Chondrocyte (in vitro differentiated cells): ENCODE measurements at regions not wholly inside any gene's neighbourhood (a gene's known extent, or its start where the extent isn't known, plus 50 kb on each side); places are given as distances from the start of the nearest gene placed in this dataset.

Experiments used
- DNase-seq: peaks from one replicate; pipeline ENCODE4 v3.0.0; 2021; ENCODE audit warnings: mixed read lengths, low spot score
- H3K27ac Mint-ChIP-seq: one replicate; pipeline ENCODE4 v1.8.0; 2021; ENCODE audit warnings: mild to moderate bottlenecking, moderate library complexity, mixed read lengths; ENCODE audit not compliant: unreplicated experiment
- H3K27me3 Mint-ChIP-seq: 2 replicates; pipeline ENCODE4 v1.8.0; 2021; ENCODE audit warnings: low read depth, mixed read lengths
- H3K36me3 Mint-ChIP-seq: 2 replicates; pipeline ENCODE4 v1.8.0; 2021; ENCODE audit warnings: low read depth, mixed read lengths
- H3K4me1 Mint-ChIP-seq: 2 replicates; pipeline ENCODE4 v1.8.0; 2021; ENCODE audit warnings: low read depth, mild to moderate bottlenecking, mixed read lengths
- H3K4me3 Mint-ChIP-seq: one replicate; pipeline ENCODE4 v1.8.0; 2021; ENCODE audit warnings: mild to moderate bottlenecking, moderate library complexity, mixed read lengths; ENCODE audit not compliant: unreplicated experiment
- H3K9me3 Mint-ChIP-seq: 2 replicates; pipeline ENCODE4 v1.8.0; 2021; ENCODE audit warnings: low read depth, mixed read lengths
- TF ChIP-seq, protein P1 (sequence below): fragments of 200-600 bp; sonication (generic); IDR thresholded peaks from 2 replicates; pipeline ENCODE4 v1.5.0; 2021; ENCODE audit warnings: antibody characterized with exemption, mild to moderate bottlenecking, moderate library complexity

DNA sequence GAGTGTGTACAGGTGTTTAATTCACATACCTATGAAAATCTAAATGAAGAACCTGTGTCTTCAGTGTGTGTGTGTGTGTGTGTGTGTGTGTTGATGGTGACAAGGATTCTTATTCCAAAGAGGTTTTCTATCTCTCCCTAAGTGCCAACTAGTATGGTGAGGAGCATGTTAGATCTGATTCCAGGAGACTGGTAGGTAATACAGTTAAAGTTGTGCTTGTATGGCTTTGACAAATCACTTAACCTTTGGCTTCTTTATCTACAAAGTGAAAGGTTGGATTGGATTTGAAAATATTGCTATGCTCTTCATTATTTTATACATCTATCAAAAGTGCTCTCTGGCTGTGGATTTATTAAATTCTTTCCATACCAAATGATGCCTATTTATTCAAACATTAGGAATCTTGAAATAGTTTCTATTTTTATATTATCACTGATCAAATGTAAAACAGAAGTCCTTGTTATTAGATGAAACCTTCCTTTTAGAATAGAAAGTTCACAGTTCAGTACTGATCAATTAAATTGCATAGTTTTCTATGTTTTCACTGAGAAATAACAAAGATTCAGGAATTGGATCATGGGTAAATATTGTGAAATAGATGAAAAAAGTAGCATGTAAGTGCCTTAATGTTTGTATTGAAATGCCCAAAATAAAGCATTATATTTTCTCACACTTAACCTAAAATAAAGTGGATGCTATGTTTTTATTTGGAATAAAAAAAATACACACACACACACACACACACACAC, 84.4 kb upstream of the MLIP start:
- Mint-ChIP-seq H3K9me3 (no peaks in the 10 kb centered on the region), H3K27ac (no peak overlapping the region), H3K4me3 (no peak overlapping the region), H3K4me1 (no peaks in the 10 kb centered on the region), H3K36me3 (no peaks in the 10 kb centered on the region), H3K27me3 (no peaks in the 10 kb centered on the region)
- TF ChIP-seq, protein P1, sequence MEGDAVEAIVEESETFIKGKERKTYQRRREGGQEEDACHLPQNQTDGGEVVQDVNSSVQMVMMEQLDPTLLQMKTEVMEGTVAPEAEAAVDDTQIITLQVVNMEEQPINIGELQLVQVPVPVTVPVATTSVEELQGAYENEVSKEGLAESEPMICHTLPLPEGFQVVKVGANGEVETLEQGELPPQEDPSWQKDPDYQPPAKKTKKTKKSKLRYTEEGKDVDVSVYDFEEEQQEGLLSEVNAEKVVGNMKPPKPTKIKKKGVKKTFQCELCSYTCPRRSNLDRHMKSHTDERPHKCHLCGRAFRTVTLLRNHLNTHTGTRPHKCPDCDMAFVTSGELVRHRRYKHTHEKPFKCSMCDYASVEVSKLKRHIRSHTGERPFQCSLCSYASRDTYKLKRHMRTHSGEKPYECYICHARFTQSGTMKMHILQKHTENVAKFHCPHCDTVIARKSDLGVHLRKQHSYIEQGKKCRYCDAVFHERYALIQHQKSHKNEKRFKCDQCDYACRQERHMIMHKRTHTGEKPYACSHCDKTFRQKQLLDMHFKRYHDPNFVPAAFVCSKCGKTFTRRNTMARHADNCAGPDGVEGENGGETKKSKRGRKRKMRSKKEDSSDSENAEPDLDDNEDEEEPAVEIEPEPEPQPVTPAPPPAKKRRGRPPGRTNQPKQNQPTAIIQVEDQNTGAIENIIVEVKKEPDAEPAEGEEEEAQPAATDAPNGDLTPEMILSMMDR, result no peak
- no peak for DNase-seq

GRCh38 chr6:54028170-54028569, 83.1 kb upstream of the MLIP start:
- Mint-ChIP-seq H3K27me3 (no peaks in the 10 kb centered on the region), H3K9me3 (no peaks in the 10 kb centered on the region), H3K4me1 (no peaks in the 10 kb centered on the region), H3K4me3 (no peak overlapping the region), H3K27ac (no peak overlapping the region), H3K36me3 (no peaks in the 10 kb centered on the region)
- TF ChIP-seq, protein P1, result no peak
- DNase-seq, result no peak

DNA sequence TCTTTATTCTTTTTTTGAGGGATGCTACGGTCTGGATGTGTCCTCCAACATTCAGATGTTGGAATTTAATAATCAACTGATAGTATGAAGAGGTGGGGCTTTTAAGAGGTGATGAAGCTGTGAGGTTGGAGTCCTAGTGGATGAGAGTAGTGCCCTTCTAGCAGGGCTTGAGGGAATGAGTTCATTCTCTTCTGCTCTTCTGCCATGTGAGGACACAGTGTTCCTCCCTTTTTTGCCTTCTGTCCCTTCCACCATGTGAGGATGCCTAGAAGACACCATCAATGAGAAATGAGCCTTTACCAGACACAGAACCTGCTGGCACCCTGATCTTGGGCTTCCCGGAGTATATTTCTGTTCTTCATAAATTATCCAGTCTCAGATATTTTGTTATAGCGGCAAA, 82.1 kb upstream of the MLIP start:
- Mint-ChIP-seq H3K9me3 (no peaks in the 10 kb centered on the region), H3K27me3 (no peaks in the 10 kb centered on the region), H3K4me3 (no peak overlapping the region), H3K4me1 (no peaks in the 10 kb centered on the region), H3K36me3 (no peaks in the 10 kb centered on the region), H3K27ac (no peak overlapping the region)
- DNase-seq, result no peak
- TF ChIP-seq, protein P1, result no peak

DNA sequence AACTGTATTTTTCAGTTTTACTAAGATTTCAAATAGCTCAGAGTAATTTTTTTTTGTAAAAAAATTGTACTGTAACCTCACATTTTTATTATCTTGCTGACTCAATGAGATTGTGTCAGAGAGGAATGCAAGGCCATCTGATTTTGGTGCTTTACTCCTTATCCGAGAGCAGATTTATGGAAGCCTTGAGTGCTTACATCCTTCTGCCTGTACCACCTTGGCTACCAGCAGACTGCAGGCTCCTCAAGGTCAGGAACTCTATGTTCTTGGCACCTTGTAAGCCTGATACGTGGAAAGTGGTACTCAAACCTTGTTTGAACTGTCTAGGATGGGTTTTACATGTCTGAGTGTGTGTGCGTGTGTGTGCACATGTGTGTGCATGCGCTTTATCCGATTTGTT, 80.1 kb upstream of the MLIP start:
- DNase-seq, result no peak
- no peaks in the 10 kb centered on the region for H3K36me3 Mint-ChIP-seq
- H3K27ac Mint-ChIP-seq, result no peak overlapping the region
- H3K9me3 Mint-ChIP-seq, result no peaks in the 10 kb centered on the region
- H3K4me1 Mint-ChIP-seq, result no peaks in the 10 kb centered on the region
- TF ChIP-seq, protein P1, result no peak
- H3K4me3 Mint-ChIP-seq, result no peak overlapping the region
- H3K27me3 Mint-ChIP-seq, result no peaks in the 10 kb centered on the region

DNA sequence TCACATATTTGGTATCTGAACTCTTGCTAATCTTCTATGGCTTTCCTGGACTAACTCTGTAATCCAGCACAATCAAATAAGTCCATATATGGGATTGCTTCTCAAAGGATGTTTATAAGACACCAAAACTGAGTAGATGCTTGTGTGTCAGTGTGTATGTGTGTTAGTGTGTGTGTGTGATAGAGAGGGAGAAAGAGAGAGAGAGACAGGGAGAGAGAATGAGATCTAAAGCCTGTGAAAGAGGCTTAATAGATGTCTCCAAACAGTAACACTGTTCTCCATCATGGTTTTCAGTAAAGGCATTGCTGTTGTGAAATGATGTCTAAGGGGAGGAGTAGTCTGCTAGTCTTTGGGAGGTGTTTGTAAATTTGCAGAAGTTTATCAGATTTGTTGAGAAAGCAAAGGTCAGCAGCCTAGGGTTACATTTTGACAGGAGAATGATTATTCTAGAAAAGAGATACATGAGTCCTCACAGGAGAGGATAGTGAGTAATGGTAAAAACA, 73.9 kb upstream of the MLIP start:
- Mint-ChIP-seq H3K9me3 (no peaks in the 10 kb centered on the region), H3K4me1 (no peaks in the 10 kb centered on the region), H3K4me3 (no peak overlapping the region), H3K27ac (no peak overlapping the region), H3K36me3 (no peaks in the 10 kb centered on the region), H3K27me3 (no peaks in the 10 kb centered on the region)
- DNase-seq, result no peak
- TF ChIP-seq, protein P1, result no peak
